SK-N-SH (cell line): ENCODE measurements at regions not wholly inside any gene's neighbourhood (a gene's known extent, or its start where the extent isn't known, plus 50 kb on each side); places are given as distances from the start of the nearest gene placed in this dataset.

Experiments used
- CTCF ChIA-PET: fragments of 300-600, 350-600 bp; formaldehyde crosslinking; extraction: SDS; loops from one replicate; lab custom pipeline; 2021; lab: Yijun Ruan, JAX
- POLR2A ChIA-PET: fragments of 350-600 bp; sonication (Branson Sonifier 250); formaldehyde crosslinking; extraction: SDS; loops from one replicate; lab custom pipeline; 2020; ENCODE audit warnings: antibody characterized with exemption, inconsistent platforms; lab: Yijun Ruan, JAX
- DNase-seq: peaks from one replicate; pipeline ENCODE4 v3.0.0; 2012
- H2AFZ ChIP-seq: fragments of 200-600 bp; sonication (generic); 2 replicates; pipeline ENCODE4 v1.8.1; 2016; ENCODE audit warnings: antibody characterized with exemption, mild to moderate bottlenecking, low read depth
- H3F3A ChIP-seq: fragments of 200-600 bp; sonication (generic); replicated peaks from 2 replicates; pipeline ENCODE3; 2016; ENCODE audit warnings: antibody characterized with exemption, mild to moderate bottlenecking; ENCODE audit not compliant: insufficient read depth
- H3K27ac ChIP-seq, 2 experiments: fragments of 200-500 bp in 1 of 2; fragments of 200-600 bp in 1 of 2; sonication (Bioruptor generic) in 1 of 2; sonication (generic), shearing (Covaris generic) in 1 of 2; 2 replicates each; pipeline versions ENCODE4 v1.5.1 to v1.6.1; 2014 to 2016; ENCODE audit warnings: low read depth in 2 of 2, inconsistent platforms in 1 of 2, low read length in 1 of 2, mild to moderate bottlenecking in 1 of 2, mixed read lengths in 1 of 2
- H3K27me3 ChIP-seq: fragments of 200-600 bp; sonication (generic), shearing (Covaris generic); 2 replicates; pipeline ENCODE4 v1.6.1; 2016; ENCODE audit warnings: mixed run types; ENCODE audit not compliant: insufficient read depth
- H3K36me3 ChIP-seq, 2 experiments: fragments of 200-500 bp in 1 of 2; fragments of 200-600 bp in 1 of 2; sonication (Bioruptor generic) in 1 of 2; sonication (generic) in 1 of 2; replicated peaks in 1 of 2; 2 replicates each; pipeline versions ENCODE3 to v1.5.1; 2014 to 2016; ENCODE audit warnings: low read length in 1 of 2, mild to moderate bottlenecking in 1 of 2; ENCODE audit not compliant: insufficient read depth in 2 of 2, control insufficient read depth in 1 of 2
- H3K4me1 ChIP-seq, 2 experiments: fragments of 200-500 bp in 1 of 2; fragments of 200-600 bp in 1 of 2; sonication (Bioruptor generic) in 1 of 2; sonication (generic), shearing (Covaris generic) in 1 of 2; 2 replicates each; pipeline versions ENCODE4 v1.5.1 to v1.6.1; 2014 to 2016; ENCODE audit warnings: low read depth in 1 of 2, low read length in 1 of 2, mixed run types in 1 of 2; ENCODE audit not compliant: insufficient read depth in 2 of 2, control insufficient read depth in 1 of 2
- H3K4me2 ChIP-seq: fragments of 200-600 bp; sonication (generic), shearing (Covaris generic); 2 replicates; pipeline ENCODE4 v1.6.1; 2017; ENCODE audit warnings: mixed run types
- H3K4me3 ChIP-seq, 2 experiments: fragments of 200-500 bp in 1 of 2; fragments of 200-600 bp in 1 of 2; sonication (Bioruptor generic) in 1 of 2; sonication (generic), shearing (Covaris generic) in 1 of 2; 2 replicates each; pipeline versions ENCODE4 v1.5.1 to v1.8.1; 2014 to 2016; ENCODE audit warnings: low read depth in 2 of 2, inconsistent platforms in 1 of 2, low read length in 1 of 2, mild to moderate bottlenecking in 1 of 2, mixed read lengths in 1 of 2, moderate library complexity in 1 of 2
- H3K79me2 ChIP-seq: fragments of 200-600 bp; sonication (generic); 2 replicates; pipeline ENCODE4 v1.8.1; 2017; ENCODE audit warnings: mild to moderate bottlenecking; ENCODE audit not compliant: insufficient read depth
- H3K9ac ChIP-seq: fragments of 200-600 bp; sonication (generic); 2 replicates; pipeline ENCODE4 v1.6.1; 2017; ENCODE audit warnings: mixed run types
- H3K9me2 ChIP-seq: fragments of 200-600 bp; sonication (generic); 2 replicates; pipeline ENCODE4 v1.6.1; 2017; ENCODE audit warnings: mixed run types
- H3K9me3 ChIP-seq: fragments of 200-600 bp; sonication (generic); 2 replicates; pipeline ENCODE4 v1.6.1; 2017; ENCODE audit warnings: mixed run types, mild to moderate bottlenecking, moderate library complexity
- H4K20me1 ChIP-seq: fragments of 200-600 bp; sonication (generic); 2 replicates; pipeline ENCODE4 v1.6.1; 2017; ENCODE audit warnings: mild to moderate bottlenecking, mixed run types; ENCODE audit not compliant: insufficient read depth
- YY1 ChIP-seq: IDR thresholded peaks from 2 replicates; pipeline ENCODE4 v1.4.0; 2012; ENCODE audit warnings: low read depth, mild to moderate bottlenecking
- WGBS: methylation state at CpG from one replicate; pipeline ENCODE4 v1.1.6; 2017; ENCODE audit warnings: low lambda C conversion rate; 5-methylcytosine and 5-hydroxymethylcytosine counted together

GRCh38 chr7:116621649-116622048 is 50.3 kb upstream of the MET start:
- CTCF ChIA-PET = no interaction called here
- Histone ChIP-seq H2AFZ (no peak overlapping the region), H3K9ac (no peak overlapping the region), H3K9me2 (no peaks in the 10 kb centered on the region), H3K79me2 (no peaks in the 10 kb centered on the region), H3K4me3 (no peak overlapping the region), H3K4me2 (no peak overlapping the region), H3K27ac (no peak overlapping the region), H3K27me3 (peaks cover 5% of the 10 kb centered on the region; the same call in 1 of the 2 replicates), H3K36me3 (no peaks in the 10 kb centered on the region), H4K20me1 (no peaks in the 10 kb centered on the region), H3K9me3 (no peaks in the 10 kb centered on the region), H3K4me1 (0 out of 4 replicates have a peak, but pooled peaks cover 0 to 2% of the 10 kb centered on the region in 2 experiments), H3F3A (peaks cover 7% of the 10 kb centered on the region)
- TF ChIP-seq YY1 = no peak
- 13% methylated on average over 5 of the region's 5 CpGs for WGBS
- DNase-seq = no peak
- POLR2A ChIA-PET = no interaction called here
